Brain pericyte (primary cell): ENCODE measurements at regions not wholly inside any gene's neighbourhood (a gene's known extent, or its start where the extent isn't known, plus 50 kb on each side); places are given as distances from the start of the nearest gene placed in this dataset.

Source experiments
- DNase-seq: peaks from one replicate; pipeline ENCODE4 v3.0.0-alpha.2; 2012; ENCODE audit warnings: low read depth, low spot score

- no peak for DNase-seq
Observed at GRCh38 chr1:56315293-56315942, 263.9 kb downstream of the PLPP3 start.

- DNase-seq, result no peak
Observed at GRCh38 chr1:56313560-56313959, 265.8 kb downstream of the PLPP3 start.

GRCh38 chr1:56311766-56312165, 267.6 kb downstream of the PLPP3 start:
- DNase-seq, result no peak

- no peak for DNase-seq
Observed at GRCh38 chr1:56310945-56311344, 268.4 kb downstream of the PLPP3 start.

- no peak for DNase-seq
Observed at GRCh38 chr1:56309065-56309464, 270.3 kb downstream of the PLPP3 start.

GRCh38 chr1:56304975-56305374, 274.4 kb downstream of the PLPP3 start:
- DNase-seq, result no peak

- DNase-seq, result no peak
Observed at GRCh38 chr1:56303805-56304204, 275.6 kb downstream of the PLPP3 start.

- DNase-seq, result no peak
Observed at GRCh38 chr1:56302878-56303277, 276.5 kb downstream of the PLPP3 start.

GRCh38 chr1:56301791-56302190, 277.6 kb downstream of the PLPP3 start:
- DNase-seq, result no peak

GRCh38 chr1:56300836-56301235, 278.5 kb downstream of the PLPP3 start:
- DNase-seq, result no peak

GRCh38 chr1:56298866-56299265, 280.5 kb downstream of the PLPP3 start:
- DNase-seq, result no peak

- no peak for DNase-seq
Observed at GRCh38 chr1:56297904-56298303, 281.5 kb downstream of the PLPP3 start.

- no peak for DNase-seq
Observed at GRCh38 chr1:56297208-56297607, 282.2 kb downstream of the PLPP3 start.

- DNase-seq, result no peak
Observed at GRCh38 chr1:56295949-56296929, 283.1 kb downstream of the PLPP3 start.

GRCh38 chr1:56291374-56291919, 287.9 kb downstream of the PLPP3 start:
- DNase-seq, result no peak

- no peak for DNase-seq
Observed at GRCh38 chr1:56289260-56289659, 290.1 kb downstream of the PLPP3 start.

- no peak for DNase-seq
Observed at GRCh38 chr1:56287721-56288120, 291.6 kb downstream of the PLPP3 start.

- DNase-seq, result no peak
Observed at GRCh38 chr1:56286956-56287355, 292.4 kb downstream of the PLPP3 start.

GRCh38 chr1:56286506-56286905, 292.9 kb downstream of the PLPP3 start:
- no peak for DNase-seq

- DNase-seq, result no peak
Observed at GRCh38 chr1:56285554-56286402, 293.6 kb downstream of the PLPP3 start.

- no peak for DNase-seq
Observed at GRCh38 chr1:56284928-56285327, 294.4 kb downstream of the PLPP3 start.

- DNase-seq, result no peak
Observed at GRCh38 chr1:56278061-56278460, 301.3 kb downstream of the PLPP3 start.
